ENCODE measurements at regions not wholly inside any gene's neighbourhood (a gene's known extent, or its start where the extent isn't known, plus 50 kb on each side); places are given as distances from the start of the nearest gene placed in this dataset.
"Not testable (repeated sequence)": the region's sequence is repeated elsewhere in the genome, so short reads cannot be mapped to it uniquely, and the experiment has no call there.

GRCh38 chr15:75119312-75119711, 82.4 kb upstream of the C15orf39 start:
- TF ChIP-seq, protein P1, sequence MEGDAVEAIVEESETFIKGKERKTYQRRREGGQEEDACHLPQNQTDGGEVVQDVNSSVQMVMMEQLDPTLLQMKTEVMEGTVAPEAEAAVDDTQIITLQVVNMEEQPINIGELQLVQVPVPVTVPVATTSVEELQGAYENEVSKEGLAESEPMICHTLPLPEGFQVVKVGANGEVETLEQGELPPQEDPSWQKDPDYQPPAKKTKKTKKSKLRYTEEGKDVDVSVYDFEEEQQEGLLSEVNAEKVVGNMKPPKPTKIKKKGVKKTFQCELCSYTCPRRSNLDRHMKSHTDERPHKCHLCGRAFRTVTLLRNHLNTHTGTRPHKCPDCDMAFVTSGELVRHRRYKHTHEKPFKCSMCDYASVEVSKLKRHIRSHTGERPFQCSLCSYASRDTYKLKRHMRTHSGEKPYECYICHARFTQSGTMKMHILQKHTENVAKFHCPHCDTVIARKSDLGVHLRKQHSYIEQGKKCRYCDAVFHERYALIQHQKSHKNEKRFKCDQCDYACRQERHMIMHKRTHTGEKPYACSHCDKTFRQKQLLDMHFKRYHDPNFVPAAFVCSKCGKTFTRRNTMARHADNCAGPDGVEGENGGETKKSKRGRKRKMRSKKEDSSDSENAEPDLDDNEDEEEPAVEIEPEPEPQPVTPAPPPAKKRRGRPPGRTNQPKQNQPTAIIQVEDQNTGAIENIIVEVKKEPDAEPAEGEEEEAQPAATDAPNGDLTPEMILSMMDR (IDR thresholded peaks at IDR 0.05): not testable (repeated sequence)
- not testable (repeated sequence) for TF ChIP-seq POLR2A (IDR thresholded peaks at IDR 0.05)

Measured in lower leg skin (tissue), 3 donors.